HG02884 (cell line): ENCODE measurements at regions not wholly inside any gene's neighbourhood (a gene's known extent, or its start where the extent isn't known, plus 50 kb on each side); places are given as distances from the start of the nearest gene placed in this dataset.

Experiments used
- ATAC-seq: cut with Tn5 transposase; IDR thresholded peaks from one replicate; pipeline ENCODE4 v1.9.1; 2021; ENCODE audit warnings: mild to moderate bottlenecking, moderate library complexity; ENCODE audit not compliant: unreplicated experiment

- ATAC-seq: no peak
These were observed 276.2 kb downstream of the NPIPA8 start for GRCh38 chr16:18060351-18060750.

- ATAC-seq: no peak
These were observed 277.0 kb downstream of the NPIPA8 start for GRCh38 chr16:18059577-18059976.

GRCh38 chr16:18059089-18059488, 277.4 kb downstream of the NPIPA8 start:
- no peak for ATAC-seq

GRCh38 chr16:18055411-18055916, 281.1 kb downstream of the NPIPA8 start:
- ATAC-seq: no peak

GRCh38 chr16:18050777-18051176, 285.8 kb downstream of the NPIPA8 start:
- no peak for ATAC-seq

GRCh38 chr16:18050234-18050633, 286.3 kb downstream of the NPIPA8 start:
- no peak for ATAC-seq

- ATAC-seq: no peak
These were observed 286.9 kb downstream of the NPIPA8 start for GRCh38 chr16:18049547-18050133.

- ATAC-seq: no peak
These were observed 287.5 kb downstream of the NPIPA8 start for GRCh38 chr16:18048853-18049546.

- no peak for ATAC-seq
These were observed 288.8 kb downstream of the NPIPA8 start for GRCh38 chr16:18047761-18048160.

- no peak for ATAC-seq
These were observed 291.2 kb downstream of the NPIPA8 start for GRCh38 chr16:18045356-18045755.

- no peak for ATAC-seq
These were observed 294.4 kb downstream of the NPIPA8 start for GRCh38 chr16:18041864-18042834.

- no peak for ATAC-seq
These were observed 296.6 kb downstream of the NPIPA8 start for GRCh38 chr16:18039931-18040330.

GRCh38 chr16:18037051-18037450, 299.5 kb downstream of the NPIPA8 start:
- no peak for ATAC-seq

- ATAC-seq: no peak
These were observed 311.9 kb downstream of the NPIPA8 start for GRCh38 chr16:18024611-18025010.

GRCh38 chr16:18018376-18018775, 318.2 kb downstream of the NPIPA8 start:
- ATAC-seq: no peak

- ATAC-seq: no peak
These were observed 322.7 kb downstream of the NPIPA8 start for GRCh38 chr16:18013863-18014262.

GRCh38 chr16:18008356-18008755, 328.2 kb downstream of the NPIPA8 start:
- no peak for ATAC-seq

GRCh38 chr16:18003033-18003432, 333.5 kb downstream of the NPIPA8 start:
- no peak for ATAC-seq

GRCh38 chr16:17998996-17999395, 337.5 kb downstream of the NPIPA8 start:
- no peak for ATAC-seq

GRCh38 chr16:17998550-17998949, 338.0 kb downstream of the NPIPA8 start:
- ATAC-seq: no peak

GRCh38 chr16:17994027-17994426, 342.5 kb downstream of the NPIPA8 start:
- no peak for ATAC-seq
